Gastroesophageal sphincter (tissue), 4 donors: ENCODE measurements at regions not wholly inside any gene's neighbourhood (a gene's known extent, or its start where the extent isn't known, plus 50 kb on each side); places are given as distances from the start of the nearest gene placed in this dataset.

Experiments
- ATAC-seq: fragments of 150-250 bp; one replicate; pipeline ENCODE4 v1.9.1; 2016; ENCODE audit warnings: mild to moderate bottlenecking, moderate library complexity
- H3K27ac ChIP-seq, 4 donors: fragments of 200-600 bp; sonication (generic) in 3 of 4; 1 replicate in 3 of 4; 2 replicates in 1 of 4; pipeline ENCODE4 v1.5.1; 2016 to 2019
- H3K27me3 ChIP-seq: fragments of 200-600 bp; sonication (generic); one replicate; pipeline ENCODE4 v1.5.1; 2019
- H3K36me3 ChIP-seq, 2 donors: fragments of 200-600 bp; sonication (generic); one replicate each; pipeline ENCODE4 v1.5.1; 2019; ENCODE audit warnings: control low read depth in 1 of 2
- H3K4me1 ChIP-seq, 3 donors: fragments of 200-600 bp; sonication (generic); 1 replicate in 2 of 3; 2 replicates in 1 of 3; pipeline ENCODE4 v1.5.1; 2016 to 2019; ENCODE audit warnings: control low read depth in 2 of 3
- H3K4me3 ChIP-seq, 2 donors: fragments of 200-600 bp; sonication (generic); one replicate each; pipeline ENCODE4 v1.5.1; 2019; ENCODE audit warnings: mild to moderate bottlenecking in 1 of 2, moderate library complexity in 1 of 2
- H3K9me3 ChIP-seq, 3 donors: fragments of 200-600 bp; sonication (generic); one replicate each; pipeline ENCODE4 v1.5.1; 2017 to 2019; ENCODE audit warnings: control low read depth in 2 of 3
- EP300 ChIP-seq: sonication (generic); formaldehyde crosslinking; IDR thresholded peaks from one replicate; pipeline ENCODE4 v1.6.1; 2017; ENCODE audit warnings: antibody characterized with exemption, mild to moderate bottlenecking
- POLR2A ChIP-seq, 2 donors: fragments of 450-650 bp; IDR thresholded peaks; one replicate each; pipeline ENCODE4 v1.6.1; 2017; ENCODE audit warnings: antibody characterized with exemption in 2 of 2, mild to moderate bottlenecking in 2 of 2, moderate library complexity in 1 of 2
- POLR2AphosphoS5 ChIP-seq: sonication (generic); formaldehyde crosslinking; IDR thresholded peaks from one replicate; pipeline ENCODE4 v1.6.1; 2017; ENCODE audit warnings: antibody characterized with exemption
- WGBS, 2 donors: methylation state at CpG; one replicate each; pipeline ENCODE4 v1.1.5; 2018; ENCODE audit warnings: low coverage in 1 of 2; 5-methylcytosine and 5-hydroxymethylcytosine counted together
- TF ChIP-seq, protein P1 (sequence below), 4 experiments: fragments of 200-600 bp in 2 of 4; fragments of 450-650 bp in 2 of 4; sonication (generic) in 1 of 4; IDR thresholded peaks; one replicate each; pipeline ENCODE4 v1.5.1; 2017 to 2019; ENCODE audit warnings: antibody characterized with exemption in 4 of 4, mild to moderate bottlenecking in 2 of 4, moderate library complexity in 2 of 4

DNA sequence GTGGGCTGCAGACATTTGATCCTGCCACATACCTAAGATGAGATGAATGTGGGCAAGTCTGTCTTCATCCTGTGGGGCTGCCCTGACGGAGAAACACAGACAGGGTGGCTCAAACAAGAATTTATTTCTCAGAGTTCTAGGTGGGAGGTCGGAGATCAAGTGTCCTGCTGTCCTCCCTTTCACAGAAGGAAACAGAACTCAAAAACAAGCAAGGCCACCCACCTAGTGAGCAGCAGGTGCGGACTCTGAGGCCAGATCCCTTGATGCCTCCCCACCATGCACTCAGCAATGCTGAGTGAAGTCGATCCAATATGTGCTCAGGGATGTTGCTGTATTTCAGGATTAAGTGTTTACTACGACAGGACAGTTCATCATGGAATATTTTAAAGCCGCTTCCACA lies 63.0 kb upstream of the SNTG2 start:
- WGBS, 2 donors: 64% methylated on average over 5 of the region's 6 CpGs; no CpG with 5 or more reads in 1 of the 2 donors
- Histone ChIP-seq H3K9me3 (no peaks in the 10 kb centered on the region), H3K4me1 (no peaks in the 10 kb centered on the region), H3K4me3 (no peak overlapping the region), H3K27ac (no peak overlapping the region), H3K36me3 (no peaks in the 10 kb centered on the region), H3K27me3 (peaks cover 49% of the 10 kb centered on the region)
- TF ChIP-seq EP300: no peak
- TF ChIP-seq POLR2AphosphoS5: no peak
- no peak for TF ChIP-seq POLR2A (IDR thresholded peaks at IDR 0.05)
- TF ChIP-seq, protein P1, sequence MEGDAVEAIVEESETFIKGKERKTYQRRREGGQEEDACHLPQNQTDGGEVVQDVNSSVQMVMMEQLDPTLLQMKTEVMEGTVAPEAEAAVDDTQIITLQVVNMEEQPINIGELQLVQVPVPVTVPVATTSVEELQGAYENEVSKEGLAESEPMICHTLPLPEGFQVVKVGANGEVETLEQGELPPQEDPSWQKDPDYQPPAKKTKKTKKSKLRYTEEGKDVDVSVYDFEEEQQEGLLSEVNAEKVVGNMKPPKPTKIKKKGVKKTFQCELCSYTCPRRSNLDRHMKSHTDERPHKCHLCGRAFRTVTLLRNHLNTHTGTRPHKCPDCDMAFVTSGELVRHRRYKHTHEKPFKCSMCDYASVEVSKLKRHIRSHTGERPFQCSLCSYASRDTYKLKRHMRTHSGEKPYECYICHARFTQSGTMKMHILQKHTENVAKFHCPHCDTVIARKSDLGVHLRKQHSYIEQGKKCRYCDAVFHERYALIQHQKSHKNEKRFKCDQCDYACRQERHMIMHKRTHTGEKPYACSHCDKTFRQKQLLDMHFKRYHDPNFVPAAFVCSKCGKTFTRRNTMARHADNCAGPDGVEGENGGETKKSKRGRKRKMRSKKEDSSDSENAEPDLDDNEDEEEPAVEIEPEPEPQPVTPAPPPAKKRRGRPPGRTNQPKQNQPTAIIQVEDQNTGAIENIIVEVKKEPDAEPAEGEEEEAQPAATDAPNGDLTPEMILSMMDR (IDR thresholded peaks at IDR 0.05): no peak
- ATAC-seq: no peak

DNA sequence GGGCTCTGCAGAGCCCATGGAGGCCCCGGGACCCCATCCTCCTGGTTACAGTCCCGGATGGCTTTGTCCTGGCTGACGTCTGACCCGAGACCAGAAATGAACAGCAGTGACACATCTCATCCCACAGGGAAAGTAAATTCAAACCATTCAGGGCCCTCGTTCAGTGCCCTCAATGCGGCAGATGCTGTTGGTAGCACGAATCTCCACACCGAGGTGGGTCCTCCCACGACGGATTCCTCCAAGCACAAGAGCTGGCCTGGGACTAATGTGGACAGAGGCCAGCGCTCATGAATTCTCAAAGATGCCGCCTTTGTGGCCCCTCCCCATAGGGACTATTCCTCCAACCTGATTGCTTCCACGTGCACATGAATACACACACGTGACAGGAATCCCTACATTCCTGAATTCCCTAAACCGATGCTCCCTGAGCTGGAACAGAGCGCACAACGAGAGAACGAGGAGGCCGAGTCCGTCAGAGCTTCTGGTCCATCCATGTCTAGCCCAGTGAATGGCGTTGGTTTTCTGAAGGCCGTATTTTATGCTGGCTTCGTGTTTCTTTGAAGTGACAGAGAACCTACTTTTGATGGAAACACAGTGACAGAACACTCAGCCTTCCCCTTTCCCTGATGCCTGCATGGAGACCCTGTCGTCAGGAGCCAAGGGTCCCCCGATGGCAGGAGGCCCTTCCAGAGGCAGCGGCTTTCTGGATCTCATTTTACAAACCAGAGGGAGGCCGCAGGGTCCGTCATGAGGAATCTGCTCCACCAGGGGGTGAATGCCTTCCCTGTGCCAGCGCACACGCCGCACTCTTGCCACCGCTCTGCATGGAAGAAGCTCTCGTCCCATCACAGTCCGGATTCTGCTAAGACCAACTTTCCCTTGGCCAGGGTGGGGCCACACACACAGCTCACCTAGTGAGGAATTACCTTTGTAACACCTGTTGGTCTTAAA lies 64.3 kb upstream of the SNTG2 start:
- WGBS, 2 donors: 82 to 87% methylated on average over 6 to 7 of the region's 34 CpGs
- no peak for ATAC-seq
- TF ChIP-seq POLR2A (IDR thresholded peaks at IDR 0.05) (no peak), EP300 (no peak), POLR2AphosphoS5 (no peak)
- TF ChIP-seq, protein P1 (IDR thresholded peaks at IDR 0.05): no peak
- Histone ChIP-seq H3K9me3 (no peaks in the 10 kb centered on the region), H3K36me3 (no peaks in the 10 kb centered on the region), H3K4me1 (no peaks in the 10 kb centered on the region), H3K27ac (no peak overlapping the region), H3K4me3 (no peak overlapping the region), H3K27me3 (peaks cover 51% of the 10 kb centered on the region)

DNA sequence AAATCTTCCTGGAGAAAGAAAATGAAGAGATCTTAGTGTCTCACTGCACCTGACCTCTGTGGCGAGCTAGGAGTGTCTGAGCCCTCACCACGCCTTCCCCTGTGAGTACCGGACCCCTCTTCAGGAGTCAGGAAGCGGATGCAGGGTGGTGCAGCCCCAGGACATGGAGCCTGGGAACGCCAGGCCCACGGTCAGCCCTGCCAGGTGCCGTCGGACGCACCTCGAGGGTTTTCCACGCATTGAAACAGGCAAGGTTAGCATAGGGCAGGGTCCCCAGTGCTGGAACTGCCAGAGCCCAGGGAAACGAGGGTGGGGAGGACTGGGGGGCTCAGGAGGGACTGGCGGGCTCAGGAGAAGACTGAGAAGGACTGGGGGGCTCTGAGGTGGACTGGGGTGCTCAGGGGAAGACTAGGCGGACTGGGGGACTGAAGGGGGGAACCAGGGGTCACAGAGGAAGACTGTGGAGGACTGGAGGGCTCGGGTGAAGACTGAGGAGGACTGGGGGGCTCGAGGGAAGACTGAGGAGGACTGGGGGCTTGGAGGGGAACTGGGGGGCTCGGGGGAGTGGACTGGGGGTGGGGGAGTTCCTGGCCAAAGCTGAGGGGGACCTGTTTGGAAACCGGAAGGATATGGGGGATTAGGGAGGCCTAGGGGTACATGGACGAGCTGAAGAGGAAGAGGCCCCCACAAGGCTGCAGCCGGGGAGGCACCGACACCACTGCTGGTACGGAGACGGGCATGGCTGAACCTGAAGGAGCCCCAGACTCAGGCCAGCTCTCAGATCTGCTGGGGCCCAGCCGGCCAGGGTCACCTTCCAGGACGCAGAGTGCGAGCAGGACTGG lies 65.2 kb upstream of the SNTG2 start:
- H3K4me1 ChIP-seq: no peaks in the 10 kb centered on the region
- H3K27me3 ChIP-seq: peaks cover 54% of the 10 kb centered on the region
- TF ChIP-seq, protein P1 (IDR thresholded peaks at IDR 0.05): no peak
- no peak for TF ChIP-seq POLR2AphosphoS5
- no peak for TF ChIP-seq POLR2A (IDR thresholded peaks at IDR 0.05)
- no peak for TF ChIP-seq EP300
- 80 to 100% methylated on average over 1 to 16 of the region's 26 CpGs for WGBS, 2 donors
- no peaks in the 10 kb centered on the region for H3K36me3 ChIP-seq
- no peak overlapping the region for H3K4me3 ChIP-seq
- no peak for ATAC-seq
- no peaks in the 10 kb centered on the region for H3K9me3 ChIP-seq
- no peak overlapping the region for H3K27ac ChIP-seq

DNA sequence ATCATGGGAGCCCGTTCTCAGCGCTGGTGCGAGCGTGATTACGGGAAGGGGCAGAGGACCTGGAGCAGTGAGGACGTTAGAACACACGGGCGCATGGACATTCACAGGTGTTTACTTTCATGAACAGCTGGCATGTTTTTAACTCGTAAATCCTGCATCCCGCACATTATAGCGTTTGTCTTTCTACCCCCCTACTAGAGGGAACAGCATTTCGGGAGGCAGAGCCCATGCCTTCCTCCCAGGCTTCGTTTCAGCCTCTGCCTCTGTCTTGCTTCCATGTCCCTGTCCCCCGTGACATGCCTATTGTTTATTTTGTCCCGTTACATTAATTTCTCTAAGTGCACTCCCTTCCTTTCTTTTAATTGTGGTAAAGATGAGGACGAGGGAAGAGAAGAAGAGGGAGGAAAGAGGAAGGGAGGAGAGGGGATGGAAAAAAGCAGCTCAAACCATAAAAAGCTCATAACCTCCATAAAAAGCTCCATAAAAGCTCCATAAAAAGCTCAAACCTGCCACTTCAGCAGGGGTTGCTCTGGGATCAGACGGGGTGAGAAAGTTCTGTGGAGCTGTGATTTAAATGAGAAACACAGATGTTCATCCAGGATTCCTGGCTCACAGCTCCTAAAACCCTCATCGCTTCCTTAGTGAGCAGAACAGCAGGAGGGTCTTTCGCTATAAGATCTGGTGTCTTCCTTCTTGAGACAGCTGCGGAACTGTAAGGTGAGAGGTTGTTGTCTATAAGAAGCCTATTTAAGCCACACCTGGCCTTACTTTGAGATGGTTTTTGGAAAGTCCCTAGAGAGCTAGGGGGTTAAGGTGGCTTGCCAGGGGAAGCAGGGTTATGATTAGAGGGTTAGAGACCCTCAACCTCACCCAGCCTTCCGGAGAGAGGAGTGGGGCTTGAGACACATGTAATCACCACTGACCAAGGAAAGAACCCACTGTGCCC lies 66.6 kb upstream of the SNTG2 start:
- Histone ChIP-seq H3K27ac (no peak overlapping the region), H3K9me3 (no peaks in the 10 kb centered on the region), H3K4me1 (no peaks in the 10 kb centered on the region), H3K4me3 (no peak overlapping the region), H3K36me3 (no peaks in the 10 kb centered on the region), H3K27me3 (peaks cover 62% of the 10 kb centered on the region)
- WGBS, 2 donors: 36 to 48% methylated on average over 16 to 21 of the region's 21 CpGs
- no peak for ATAC-seq
- TF ChIP-seq POLR2A (IDR thresholded peaks at IDR 0.05): no peak
- TF ChIP-seq POLR2AphosphoS5: no peak
- no peak for TF ChIP-seq EP300
- TF ChIP-seq, protein P1 (IDR thresholded peaks at IDR 0.05): no peak
